ENCODE measurements at regions not wholly inside any gene's neighbourhood (a gene's known extent, or its start where the extent isn't known, plus 50 kb on each side); places are given as distances from the start of the nearest gene placed in this dataset.

DNA sequence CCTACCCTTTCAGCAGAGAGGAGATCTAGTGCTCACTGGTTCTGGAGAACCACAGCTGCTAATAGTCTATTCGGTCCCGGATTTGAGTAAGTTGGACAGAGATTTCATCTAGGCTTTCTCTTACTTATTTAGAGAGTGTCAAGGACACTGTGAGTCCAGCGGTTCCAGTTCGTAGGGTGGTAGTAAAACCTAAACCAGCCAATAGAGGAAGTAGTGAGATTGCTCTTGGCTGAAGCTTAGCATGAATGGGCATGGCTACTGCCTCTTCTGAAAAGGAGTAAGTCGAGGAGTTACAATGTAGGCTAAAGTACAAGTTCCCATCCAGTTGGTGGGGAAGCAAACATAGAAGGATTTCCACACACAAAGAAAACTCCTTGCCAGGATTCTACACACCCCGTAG is 109.6 kb upstream of the MOCS2 start:
- Mint-ChIP-seq H3K9me3 (peaks cover 1 to 8% (median 4%) of the 10 kb centered on the region in 7 donors), H3K36me3 (no peaks in the 10 kb centered on the region), H3K27ac (no peak overlapping the region), H3K27me3 (no peaks in the 10 kb centered on the region), H3K4me1 (no peaks in the 10 kb centered on the region), H3K4me3 (no peak overlapping the region)
- no peaks in the 10 kb centered on the region for H3K36me3 ChIP-seq (ENCODE audit: control insufficient read depth, insufficient read depth, low read length)
- no peak overlapping the region for H3K27ac ChIP-seq (ENCODE audit: insufficient read depth, low read length, poor library complexity, severe bottlenecking)
- DNase-seq (no peak), ATAC-seq (ENCODE audit: low read depth in 2 of 2) (no peak)
- no peaks in the 10 kb centered on the region for H3K27me3 ChIP-seq (ENCODE audit: control insufficient read depth, insufficient read depth, low read length)
- H3K9me3 ChIP-seq (ENCODE audit: control insufficient read depth in 2 of 2, low read length in 2 of 2), result peaks cover 0 to 3% of the 10 kb centered on the region in 2 experiments
- H3K4me1 ChIP-seq (ENCODE audit: control insufficient read depth, insufficient read depth, low read length, poor library complexity, severe bottlenecking), result no peaks in the 10 kb centered on the region
- H3K4me3 ChIP-seq (ENCODE audit: low read depth, low read length), result no peak overlapping the region

DNA sequence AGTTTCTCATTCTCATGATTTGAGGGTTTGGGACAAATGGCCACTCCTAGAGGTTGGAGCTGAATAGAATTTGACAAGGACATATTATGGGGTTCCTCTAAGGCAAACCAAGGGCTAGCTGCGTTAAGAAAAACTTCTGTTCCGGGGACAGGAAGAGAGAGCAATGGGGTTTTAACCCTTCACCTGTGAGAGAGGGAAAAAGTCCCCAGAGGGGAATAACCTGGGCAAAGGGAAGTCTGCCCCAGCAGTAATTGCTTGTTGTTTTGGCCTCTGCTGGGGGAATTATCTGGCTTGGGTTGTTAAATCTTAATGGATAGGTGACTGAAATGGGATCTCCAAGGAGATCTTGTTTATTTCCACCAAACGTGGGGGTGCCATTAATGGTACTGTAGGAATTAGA is 110.1 kb upstream of the MOCS2 start:
- Histone ChIP-seq H3K27me3 (ENCODE audit: control insufficient read depth, insufficient read depth, low read length) (no peaks in the 10 kb centered on the region), H3K36me3 (ENCODE audit: control insufficient read depth, insufficient read depth, low read length) (no peaks in the 10 kb centered on the region), H3K4me1 (ENCODE audit: control insufficient read depth, insufficient read depth, low read length, poor library complexity, severe bottlenecking) (no peaks in the 10 kb centered on the region), H3K27ac (ENCODE audit: insufficient read depth, low read length, poor library complexity, severe bottlenecking) (no peak overlapping the region), H3K4me3 (ENCODE audit: low read depth, low read length) (no peak overlapping the region), H3K9me3 (ENCODE audit: control insufficient read depth in 2 of 2, low read length in 2 of 2) (peaks cover 0 to 3% of the 10 kb centered on the region in 2 experiments)
- Mint-ChIP-seq H3K27ac (no peak overlapping the region), H3K4me1 (no peaks in the 10 kb centered on the region), H3K9me3 (peaks cover 1 to 8% (median 4%) of the 10 kb centered on the region in 7 donors), H3K4me3 (no peak overlapping the region), H3K36me3 (no peaks in the 10 kb centered on the region), H3K27me3 (no peaks in the 10 kb centered on the region)
- ATAC-seq (ENCODE audit: low read depth in 2 of 2) (no peak), DNase-seq (no peak)

DNA sequence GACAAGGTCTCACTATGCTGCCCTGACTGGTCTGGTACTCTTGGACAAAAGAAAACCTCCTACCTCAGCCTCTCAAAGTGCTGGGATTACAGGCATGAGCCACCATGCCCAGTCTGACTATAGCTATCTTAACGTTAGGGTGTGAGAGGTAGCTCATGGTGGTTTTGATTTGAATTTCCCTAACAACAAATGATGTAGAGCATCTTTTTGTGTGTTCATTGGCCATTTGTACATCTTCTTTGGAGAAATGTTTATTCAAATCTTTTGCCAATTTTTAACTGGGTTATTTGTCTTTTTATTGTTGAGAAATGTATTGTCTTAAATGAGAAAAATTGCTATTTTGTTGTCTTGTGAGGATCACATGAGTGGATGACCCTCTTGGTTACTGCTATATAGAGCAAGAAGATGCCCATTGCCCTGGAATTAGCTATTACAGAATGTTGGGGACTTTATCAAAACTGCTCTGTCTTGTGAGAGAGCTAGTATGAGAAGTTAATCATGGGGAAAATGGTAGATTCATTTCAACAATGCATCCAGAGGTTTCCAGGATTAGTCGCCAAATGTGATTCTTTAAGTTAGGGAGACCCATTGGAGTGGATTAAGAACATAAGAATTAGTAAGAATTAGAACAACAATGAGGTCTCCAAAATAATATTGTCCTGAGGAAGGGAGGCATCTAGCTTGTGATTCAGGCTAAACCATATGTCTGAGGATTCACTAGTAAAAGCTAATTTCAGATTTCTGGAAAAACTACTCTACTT is 124.3 kb upstream of the MOCS2 start:
- no peaks in the 10 kb centered on the region for H3K27me3 ChIP-seq (ENCODE audit: control insufficient read depth, insufficient read depth, low read length)

DNA sequence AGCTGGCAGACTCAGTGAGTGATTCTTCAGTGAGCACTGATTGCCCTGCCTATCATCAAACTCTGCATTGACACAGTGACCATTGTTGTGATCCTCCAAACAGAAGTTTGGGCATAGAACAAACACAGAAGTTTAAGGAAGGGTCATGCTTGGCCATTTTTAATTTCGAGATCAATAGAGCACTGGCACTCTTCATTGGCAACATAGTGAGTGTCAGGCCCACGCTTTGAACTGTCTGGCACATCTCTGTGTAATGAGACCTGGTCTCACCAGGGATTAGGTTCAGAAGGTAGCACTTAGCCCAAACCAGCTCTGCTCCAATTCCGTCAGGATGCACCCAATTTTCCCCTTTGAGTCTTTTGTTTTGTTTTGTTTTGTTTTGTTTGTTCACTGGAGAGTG is 127.1 kb upstream of the MOCS2 start:
- no peaks in the 10 kb centered on the region for H3K36me3 Mint-ChIP-seq

More for the DNA sequence above, 124.3 kb upstream of the MOCS2 start:
- peaks cover 5% of the 10 kb centered on the region for H3K27me3 Mint-ChIP-seq
- ATAC-seq (ENCODE audit: low read depth in 2 of 2) (no peak), DNase-seq (no peak)
- Histone ChIP-seq H3K36me3 (ENCODE audit: control insufficient read depth, insufficient read depth, low read length) (no peaks in the 10 kb centered on the region), H3K9me3 (ENCODE audit: control insufficient read depth in 2 of 2, low read length in 2 of 2) (no peaks in the 10 kb centered on the region), H3K27ac (ENCODE audit: insufficient read depth, low read length, poor library complexity, severe bottlenecking) (no peak overlapping the region), H3K4me1 (ENCODE audit: control insufficient read depth, insufficient read depth, low read length, poor library complexity, severe bottlenecking) (no peaks in the 10 kb centered on the region), H3K4me3 (ENCODE audit: low read depth, low read length) (no peak overlapping the region)
- H3K4me1 Mint-ChIP-seq, result no peaks in the 10 kb centered on the region
- no peak overlapping the region for H3K27ac Mint-ChIP-seq
- no peak overlapping the region for H3K4me3 Mint-ChIP-seq
- no peaks in the 10 kb centered on the region for H3K9me3 Mint-ChIP-seq
- H3K36me3 Mint-ChIP-seq, result no peaks in the 10 kb centered on the region

DNA sequence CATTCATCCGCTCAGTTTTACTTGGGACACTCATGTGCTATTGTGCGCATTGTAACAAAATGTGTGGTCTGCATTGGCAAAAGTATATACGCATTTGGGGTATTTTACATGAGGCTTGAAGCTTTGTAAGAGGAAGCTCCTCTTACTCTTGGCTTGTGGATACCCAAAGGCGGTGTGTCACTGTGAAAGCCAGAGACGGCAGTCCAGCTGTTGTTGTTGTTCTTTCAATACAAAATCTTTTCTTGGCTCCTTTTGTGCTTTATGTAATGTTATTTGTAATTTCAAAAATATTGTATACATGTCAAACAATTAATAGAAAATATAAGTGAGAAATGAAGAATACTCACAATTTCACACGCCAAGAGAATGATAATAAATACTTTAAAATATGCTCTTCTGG is 128.3 kb upstream of the MOCS2 start:
- Mint-ChIP-seq H3K27me3 (peaks cover 9% of the 10 kb centered on the region), H3K36me3 (no peaks in the 10 kb centered on the region), H3K9me3 (peaks cover 0 to 1% (median 0%) of the 10 kb centered on the region in 7 donors), H3K4me1 (no peaks in the 10 kb centered on the region), H3K4me3 (no peak overlapping the region), H3K27ac (no peak overlapping the region)
- Histone ChIP-seq H3K36me3 (ENCODE audit: control insufficient read depth, insufficient read depth, low read length) (no peaks in the 10 kb centered on the region), H3K9me3 (ENCODE audit: control insufficient read depth in 2 of 2, low read length in 2 of 2) (no peaks in the 10 kb centered on the region), H3K4me3 (ENCODE audit: low read depth, low read length) (no peak overlapping the region), H3K4me1 (ENCODE audit: control insufficient read depth, insufficient read depth, low read length, poor library complexity, severe bottlenecking) (no peaks in the 10 kb centered on the region), H3K27me3 (ENCODE audit: control insufficient read depth, insufficient read depth, low read length) (no peaks in the 10 kb centered on the region), H3K27ac (ENCODE audit: insufficient read depth, low read length, poor library complexity, severe bottlenecking) (no peak overlapping the region)
- ATAC-seq (ENCODE audit: low read depth in 2 of 2) (no peak), DNase-seq (no peak)

More for the DNA sequence above, 127.1 kb upstream of the MOCS2 start:
- H3K9me3 ChIP-seq (ENCODE audit: control insufficient read depth in 2 of 2, low read length in 2 of 2), result no peaks in the 10 kb centered on the region
- no peaks in the 10 kb centered on the region for H3K4me1 ChIP-seq (ENCODE audit: control insufficient read depth, insufficient read depth, low read length, poor library complexity, severe bottlenecking)
- ATAC-seq (ENCODE audit: low read depth in 2 of 2) (no peak), DNase-seq (no peak)
- H3K4me3 ChIP-seq (ENCODE audit: low read depth, low read length), result no peak overlapping the region
- H3K27me3 ChIP-seq (ENCODE audit: control insufficient read depth, insufficient read depth, low read length), result no peaks in the 10 kb centered on the region
- H3K27ac ChIP-seq (ENCODE audit: insufficient read depth, low read length, poor library complexity, severe bottlenecking), result no peak overlapping the region
- Mint-ChIP-seq H3K27me3 (peaks cover 9% of the 10 kb centered on the region), H3K4me1 (no peaks in the 10 kb centered on the region), H3K9me3 (peaks cover 0 to 1% (median 0%) of the 10 kb centered on the region in 7 donors), H3K4me3 (no peak overlapping the region), H3K27ac (no peak overlapping the region)
- no peaks in the 10 kb centered on the region for H3K36me3 ChIP-seq (ENCODE audit: control insufficient read depth, insufficient read depth, low read length)

DNA sequence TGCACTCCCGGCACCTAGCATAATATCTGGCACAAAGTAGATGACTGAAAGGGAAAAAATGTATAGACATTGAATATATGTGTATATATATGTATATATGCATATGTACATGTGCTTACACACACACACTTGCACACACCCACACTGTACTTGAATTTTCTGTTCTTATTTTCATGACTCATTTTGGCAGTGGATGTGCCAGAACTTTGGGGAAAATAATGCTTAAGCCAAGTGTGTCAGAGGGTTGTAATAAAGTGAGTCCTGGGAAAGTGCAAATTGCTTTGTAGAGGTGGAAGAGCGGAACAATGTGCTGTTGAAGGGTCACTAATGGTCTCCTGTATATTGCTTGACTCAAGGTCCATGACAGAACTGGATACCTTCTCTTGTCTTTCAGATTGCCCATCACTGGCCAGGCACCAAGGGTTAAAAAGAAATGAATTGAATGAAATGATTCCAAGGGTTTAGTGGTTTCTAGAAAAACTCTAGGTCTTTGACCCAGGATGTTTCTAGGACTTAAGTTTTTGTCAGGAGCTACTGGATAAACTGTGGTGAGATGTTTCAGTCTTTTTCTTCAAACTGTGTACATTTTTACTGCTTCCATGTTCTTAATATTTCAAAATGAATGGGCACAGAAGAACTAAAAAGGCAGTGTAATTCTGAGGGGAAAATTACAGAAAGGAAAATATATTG is 129.9 kb upstream of the MOCS2 start:
- H3K4me3 ChIP-seq (ENCODE audit: low read depth, low read length), result no peak overlapping the region
- no peaks in the 10 kb centered on the region for H3K36me3 Mint-ChIP-seq

GRCh38 chr5:53240661-53241060 is 131.1 kb upstream of the MOCS2 start:
- Histone ChIP-seq H3K27me3 (ENCODE audit: control insufficient read depth, insufficient read depth, low read length) (no peaks in the 10 kb centered on the region), H3K9me3 (ENCODE audit: control insufficient read depth in 2 of 2, low read length in 2 of 2) (no peaks in the 10 kb centered on the region), H3K4me3 (ENCODE audit: low read depth, low read length) (no peak overlapping the region), H3K27ac (ENCODE audit: insufficient read depth, low read length, poor library complexity, severe bottlenecking) (no peak overlapping the region), H3K36me3 (ENCODE audit: control insufficient read depth, insufficient read depth, low read length) (no peaks in the 10 kb centered on the region), H3K4me1 (ENCODE audit: control insufficient read depth, insufficient read depth, low read length, poor library complexity, severe bottlenecking) (no peaks in the 10 kb centered on the region)
- no peaks in the 10 kb centered on the region for H3K4me1 Mint-ChIP-seq
- no peak overlapping the region for H3K4me3 Mint-ChIP-seq
- no peaks in the 10 kb centered on the region for H3K36me3 Mint-ChIP-seq
- peaks cover 0 to 3% (median 0%) of the 10 kb centered on the region in 7 donors for H3K9me3 Mint-ChIP-seq
- DNase-seq (no peak), ATAC-seq (ENCODE audit: low read depth in 2 of 2) (no peak)
- peaks cover 9% of the 10 kb centered on the region for H3K27me3 Mint-ChIP-seq
- no peak overlapping the region for H3K27ac Mint-ChIP-seq

More for the DNA sequence above, 129.9 kb upstream of the MOCS2 start:
- H3K27me3 Mint-ChIP-seq, result peaks cover 9% of the 10 kb centered on the region
- Histone ChIP-seq H3K27ac (ENCODE audit: insufficient read depth, low read length, poor library complexity, severe bottlenecking) (no peak overlapping the region), H3K36me3 (ENCODE audit: control insufficient read depth, insufficient read depth, low read length) (no peaks in the 10 kb centered on the region), H3K4me1 (ENCODE audit: control insufficient read depth, insufficient read depth, low read length, poor library complexity, severe bottlenecking) (no peaks in the 10 kb centered on the region), H3K9me3 (ENCODE audit: control insufficient read depth in 2 of 2, low read length in 2 of 2) (no peaks in the 10 kb centered on the region), H3K27me3 (ENCODE audit: control insufficient read depth, insufficient read depth, low read length) (no peaks in the 10 kb centered on the region)
- DNase-seq (no peak), ATAC-seq (ENCODE audit: low read depth in 2 of 2) (no peak)
- H3K27ac Mint-ChIP-seq, result no peak overlapping the region
- H3K4me3 Mint-ChIP-seq, result no peak overlapping the region
- no peaks in the 10 kb centered on the region for H3K4me1 Mint-ChIP-seq
- H3K9me3 Mint-ChIP-seq, result peaks cover 0 to 3% (median 0%) of the 10 kb centered on the region in 7 donors

GRCh38 chr5:53241572-53241971 is 132.0 kb upstream of the MOCS2 start:
- no peaks in the 10 kb centered on the region for H3K27me3 ChIP-seq (ENCODE audit: control insufficient read depth, insufficient read depth, low read length)
- H3K36me3 ChIP-seq (ENCODE audit: control insufficient read depth, insufficient read depth, low read length), result no peaks in the 10 kb centered on the region
- Mint-ChIP-seq H3K27me3 (peaks cover 9% of the 10 kb centered on the region), H3K36me3 (no peaks in the 10 kb centered on the region), H3K4me1 (no peaks in the 10 kb centered on the region), H3K27ac (no peak overlapping the region), H3K4me3 (no peak overlapping the region), H3K9me3 (peaks cover 0 to 3% (median 0%) of the 10 kb centered on the region in 7 donors)
- H3K27ac ChIP-seq (ENCODE audit: insufficient read depth, low read length, poor library complexity, severe bottlenecking), result no peak overlapping the region
- H3K4me3 ChIP-seq (ENCODE audit: low read depth, low read length), result no peak overlapping the region
- DNase-seq, result no peak
- ATAC-seq (ENCODE audit: low read depth in 2 of 2), result no peak
- H3K9me3 ChIP-seq (ENCODE audit: control insufficient read depth in 2 of 2, low read length in 2 of 2), result no peaks in the 10 kb centered on the region
- no peaks in the 10 kb centered on the region for H3K4me1 ChIP-seq (ENCODE audit: control insufficient read depth, insufficient read depth, low read length, poor library complexity, severe bottlenecking)

Measured in CD4-positive, CD25-positive, alpha-beta regulatory T cell (primary cell).